ENCODE measurements at regions not wholly inside any gene's neighbourhood (a gene's known extent, or its start where the extent isn't known, plus 50 kb on each side); places are given as distances from the start of the nearest gene placed in this dataset.

DNA sequence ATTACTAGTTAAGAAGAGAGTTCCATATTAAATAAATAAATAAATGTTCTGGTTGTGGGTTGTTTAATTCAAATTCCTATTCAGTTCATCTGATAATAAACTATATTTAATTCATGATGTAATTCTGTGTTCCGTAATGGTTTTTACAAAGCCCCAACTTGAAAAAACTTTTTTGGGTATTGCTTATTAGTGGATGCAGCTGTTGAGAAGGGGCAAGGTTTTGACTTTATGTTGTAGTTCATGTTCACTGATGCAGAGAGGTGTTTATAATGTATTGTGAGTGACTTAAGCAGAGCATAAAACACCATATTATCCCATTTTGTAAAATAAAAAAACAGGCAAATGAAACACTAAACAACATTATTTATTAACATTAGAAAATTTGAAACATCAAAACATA, 107.3 kb upstream of the TNFSF11 start:
- Histone ChIP-seq H3K36me3 (ENCODE audit: control insufficient read depth in 2 of 2, insufficient read depth in 1 of 2, low read length in 2 of 2) (no peaks in the 10 kb centered on the region), H3K27ac (ENCODE audit: extremely low read depth, low read depth, low read length) (no peak overlapping the region), H3K4me1 (ENCODE audit: control insufficient read depth, insufficient read depth, low read length) (no peaks in the 10 kb centered on the region), H3K4me3 (ENCODE audit: low read depth, low read length) (no peak overlapping the region), H3K9me3 (ENCODE audit: control insufficient read depth, insufficient read depth, low read depth, low read length) (no peaks in the 10 kb centered on the region)
- TF ChIP-seq ZBTB7A (tag by site-specific recombination; IDR thresholded peaks at IDR 0.05; ENCODE audit: low read depth) (no peak), YY2 (tag by site-specific recombination; IDR thresholded peaks at IDR 0.05) (no peak), ZNF112 (tag by site-specific recombination; IDR thresholded peaks at IDR 0.05) (no peak), TCF7L2 (IDR thresholded peaks at IDR 0.05; ENCODE audit: borderline replicate concordance, low read depth, low read length) (no peak), ZNF24 (tag by site-specific recombination; IDR thresholded peaks at IDR 0.05) (no peak), ZNF677 (tag by site-specific recombination; IDR thresholded peaks at IDR 0.05) (no peak), ZNF404 (tag by site-specific recombination; IDR thresholded peaks at IDR 0.05) (no peak), ZNF830 (tag by site-specific recombination; IDR thresholded peaks at IDR 0.05; ENCODE audit: low read depth) (no peak), OVOL3 (tag by site-specific recombination; IDR thresholded peaks at IDR 0.05) (no peak), ZXDB (tag by site-specific recombination; IDR thresholded peaks at IDR 0.05) (no peak), GLI4 (tag by site-specific recombination; IDR thresholded peaks at IDR 0.05) (no peak), ZNF23 (tag by site-specific recombination; IDR thresholded peaks at IDR 0.05; ENCODE audit: borderline replicate concordance) (no peak), BCL11A (tag by site-specific recombination; IDR thresholded peaks at IDR 0.05; ENCODE audit: low read depth) (no peak), ZNF48 (tag by site-specific recombination; IDR thresholded peaks at IDR 0.05) (no peak), KLF1 (tag by site-specific recombination; IDR thresholded peaks at IDR 0.05) (no peak)
- TF ChIP-seq, protein P1, sequence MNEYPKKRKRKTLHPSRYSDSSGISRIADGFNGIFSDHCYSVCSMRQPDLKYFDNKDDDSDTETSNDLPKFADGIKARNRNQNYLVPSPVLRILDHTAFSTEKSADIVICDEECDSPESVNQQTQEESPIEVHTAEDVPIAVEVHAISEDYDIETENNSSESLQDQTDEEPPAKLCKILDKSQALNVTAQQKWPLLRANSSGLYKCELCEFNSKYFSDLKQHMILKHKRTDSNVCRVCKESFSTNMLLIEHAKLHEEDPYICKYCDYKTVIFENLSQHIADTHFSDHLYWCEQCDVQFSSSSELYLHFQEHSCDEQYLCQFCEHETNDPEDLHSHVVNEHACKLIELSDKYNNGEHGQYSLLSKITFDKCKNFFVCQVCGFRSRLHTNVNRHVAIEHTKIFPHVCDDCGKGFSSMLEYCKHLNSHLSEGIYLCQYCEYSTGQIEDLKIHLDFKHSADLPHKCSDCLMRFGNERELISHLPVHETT (tag by site-specific recombination; IDR thresholded peaks at IDR 0.05), result no peak
- TF ChIP-seq, protein P2, sequence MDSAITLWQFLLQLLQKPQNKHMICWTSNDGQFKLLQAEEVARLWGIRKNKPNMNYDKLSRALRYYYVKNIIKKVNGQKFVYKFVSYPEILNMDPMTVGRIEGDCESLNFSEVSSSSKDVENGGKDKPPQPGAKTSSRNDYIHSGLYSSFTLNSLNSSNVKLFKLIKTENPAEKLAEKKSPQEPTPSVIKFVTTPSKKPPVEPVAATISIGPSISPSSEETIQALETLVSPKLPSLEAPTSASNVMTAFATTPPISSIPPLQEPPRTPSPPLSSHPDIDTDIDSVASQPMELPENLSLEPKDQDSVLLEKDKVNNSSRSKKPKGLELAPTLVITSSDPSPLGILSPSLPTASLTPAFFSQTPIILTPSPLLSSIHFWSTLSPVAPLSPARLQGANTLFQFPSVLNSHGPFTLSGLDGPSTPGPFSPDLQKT (IDR thresholded peaks at IDR 0.05; ENCODE audit: borderline replicate concordance, low read depth, low read length), result no peak
- TF ChIP-seq, protein P3, sequence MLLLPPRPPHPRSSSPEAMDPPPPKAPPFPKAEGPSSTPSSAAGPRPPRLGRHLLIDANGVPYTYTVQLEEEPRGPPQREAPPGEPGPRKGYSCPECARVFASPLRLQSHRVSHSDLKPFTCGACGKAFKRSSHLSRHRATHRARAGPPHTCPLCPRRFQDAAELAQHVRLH (tag by site-specific recombination; IDR thresholded peaks at IDR 0.05), result no peak
- TF ChIP-seq, protein P4, sequence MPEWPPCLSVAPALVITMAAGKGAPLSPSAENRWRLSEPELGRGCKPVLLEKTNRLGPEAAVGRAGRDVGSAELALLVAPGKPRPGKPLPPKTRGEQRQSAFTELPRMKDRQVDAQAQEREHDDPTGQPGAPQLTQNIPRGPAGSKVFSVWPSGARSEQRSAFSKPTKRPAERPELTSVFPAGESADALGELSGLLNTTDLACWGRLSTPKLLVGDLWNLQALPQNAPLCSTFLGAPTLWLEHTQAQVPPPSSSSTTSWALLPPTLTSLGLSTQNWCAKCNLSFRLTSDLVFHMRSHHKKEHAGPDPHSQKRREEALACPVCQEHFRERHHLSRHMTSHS (tag by site-specific recombination; IDR thresholded peaks at IDR 0.05), result no peak
- POLR2A ChIA-PET, result no interaction called here
- CTCF ChIA-PET, result no interaction called here

DNA sequence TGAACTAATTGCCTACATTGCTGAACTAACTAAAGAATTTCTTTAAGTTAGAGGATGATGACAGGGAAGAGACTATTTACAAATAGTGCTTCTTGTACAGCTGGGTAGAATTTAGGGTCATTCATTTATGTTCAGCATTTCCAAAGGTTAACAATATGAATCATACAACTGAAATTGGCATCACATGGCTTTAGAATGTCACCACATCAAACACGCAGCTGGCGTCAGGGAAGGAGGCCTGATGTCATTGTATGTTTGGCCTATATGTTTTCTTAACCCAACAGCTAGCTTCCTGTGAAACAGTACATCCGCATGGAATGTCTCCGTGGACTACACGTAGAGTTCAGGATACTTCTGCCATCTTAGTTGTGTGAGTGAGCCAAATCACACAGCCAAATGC, 99.0 kb upstream of the TNFSF11 start:
- no peaks in the 10 kb centered on the region for H3K36me3 ChIP-seq (ENCODE audit: control insufficient read depth in 2 of 2, insufficient read depth in 1 of 2, low read length in 2 of 2)
- no peaks in the 10 kb centered on the region for H3K9me3 ChIP-seq (ENCODE audit: control insufficient read depth, insufficient read depth, low read depth, low read length)
- CTCF ChIA-PET, result no interaction called here
- no peaks in the 10 kb centered on the region for H3K4me1 ChIP-seq (ENCODE audit: control insufficient read depth, insufficient read depth, low read length)
- no peak overlapping the region for H3K4me3 ChIP-seq (ENCODE audit: low read depth, low read length)
- POLR2A ChIA-PET, result no interaction called here
- no peak overlapping the region for H3K27ac ChIP-seq (ENCODE audit: extremely low read depth, low read depth, low read length)
- TF ChIP-seq ZBTB1 (tag by site-specific recombination; IDR thresholded peaks at IDR 0.05) (no peak), ZNF23 (tag by site-specific recombination; IDR thresholded peaks at IDR 0.05; ENCODE audit: borderline replicate concordance) (no peak), ZNF19 (tag by site-specific recombination; IDR thresholded peaks at IDR 0.05; ENCODE audit: low read depth) (no peak), FEZF1 (tag by site-specific recombination; IDR thresholded peaks at IDR 0.05) (no peak), ZNF596 (tag by site-specific recombination; IDR thresholded peaks at IDR 0.05) (no peak), ZNF600 (tag by site-specific recombination; IDR thresholded peaks at IDR 0.05) (no peak), ZNF776 (tag by site-specific recombination; IDR thresholded peaks at IDR 0.05; ENCODE audit: borderline replicate concordance) (no peak), ZSCAN16 (tag by site-specific recombination; IDR thresholded peaks at IDR 0.05) (no peak), ZNF548 (tag by site-specific recombination; IDR thresholded peaks at IDR 0.05) (no peak), ZNF654 (tag by site-specific recombination; IDR thresholded peaks at IDR 0.05; ENCODE audit: low read depth) (no peak), ZNF302 (tag by site-specific recombination; IDR thresholded peaks at IDR 0.05; ENCODE audit: low read depth) (no peak), ZFP37 (tag by site-specific recombination; IDR thresholded peaks at IDR 0.05) (no peak), ZNF214 (tag by site-specific recombination; IDR thresholded peaks at IDR 0.05; ENCODE audit: borderline replicate concordance) (no peak), ZNF274 (IDR thresholded peaks at IDR 0.05; ENCODE audit: low read length) (no peak), ZNF274 (tag by site-specific recombination; IDR thresholded peaks at IDR 0.05; ENCODE audit: borderline replicate concordance) (no peak)
- TF ChIP-seq, protein P5, sequence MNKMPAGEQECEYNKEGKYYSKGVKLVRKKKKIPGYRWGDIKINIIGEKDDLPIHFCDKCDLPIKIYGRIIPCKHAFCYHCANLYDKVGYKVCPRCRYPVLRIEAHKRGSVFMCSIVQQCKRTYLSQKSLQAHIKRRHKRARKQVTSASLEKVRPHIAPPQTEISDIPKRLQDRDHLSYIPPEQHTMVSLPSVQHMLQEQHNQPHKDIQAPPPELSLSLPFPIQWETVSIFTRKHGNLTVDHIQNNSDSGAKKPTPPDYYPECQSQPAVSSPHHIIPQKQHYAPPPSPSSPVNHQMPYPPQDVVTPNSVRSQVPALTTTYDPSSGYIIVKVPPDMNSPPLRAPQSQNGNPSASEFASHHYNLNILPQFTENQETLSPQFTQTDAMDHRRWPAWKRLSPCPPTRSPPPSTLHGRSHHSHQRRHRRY (tag by site-specific recombination; IDR thresholded peaks at IDR 0.05), result no peak

All from HEK293 (cell line).